Activated CD8-positive, alpha-beta memory T cell treated with anti-CD3 and anti-CD28 coated beads for 24 hours (primary cell): ENCODE measurements at regions not wholly inside any gene's neighbourhood (a gene's known extent, or its start where the extent isn't known, plus 50 kb on each side); places are given as distances from the start of the nearest gene placed in this dataset.
"Not testable (repeated sequence)": the region's sequence is repeated elsewhere in the genome, so short reads cannot be mapped to it uniquely, and the experiment has no call there.

Experiments
- DNase-seq: peaks from one replicate; pipeline ENCODE4 v3.0.0-alpha.2; 2020

DNA sequence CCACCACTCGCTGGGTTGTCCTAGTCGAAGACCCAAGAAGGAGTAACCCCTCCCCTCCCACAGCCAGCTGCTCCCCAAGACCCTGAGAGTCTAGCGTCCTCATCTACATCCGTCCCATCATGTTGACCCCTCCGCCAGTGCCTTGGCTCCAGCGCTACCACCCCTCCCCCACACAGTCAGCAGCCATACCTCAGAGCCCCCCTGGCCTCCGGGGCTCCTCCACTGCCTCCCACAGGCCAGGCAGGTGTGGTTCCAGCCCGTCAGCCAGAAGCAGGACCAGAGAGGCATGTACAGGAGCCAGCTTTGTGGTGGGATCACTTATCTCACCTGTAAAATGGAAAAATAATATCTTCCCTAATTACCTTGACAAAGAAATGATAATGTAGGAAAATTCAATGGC is 51.5 kb upstream of the PHF21B start:
- no peak for DNase-seq

DNA sequence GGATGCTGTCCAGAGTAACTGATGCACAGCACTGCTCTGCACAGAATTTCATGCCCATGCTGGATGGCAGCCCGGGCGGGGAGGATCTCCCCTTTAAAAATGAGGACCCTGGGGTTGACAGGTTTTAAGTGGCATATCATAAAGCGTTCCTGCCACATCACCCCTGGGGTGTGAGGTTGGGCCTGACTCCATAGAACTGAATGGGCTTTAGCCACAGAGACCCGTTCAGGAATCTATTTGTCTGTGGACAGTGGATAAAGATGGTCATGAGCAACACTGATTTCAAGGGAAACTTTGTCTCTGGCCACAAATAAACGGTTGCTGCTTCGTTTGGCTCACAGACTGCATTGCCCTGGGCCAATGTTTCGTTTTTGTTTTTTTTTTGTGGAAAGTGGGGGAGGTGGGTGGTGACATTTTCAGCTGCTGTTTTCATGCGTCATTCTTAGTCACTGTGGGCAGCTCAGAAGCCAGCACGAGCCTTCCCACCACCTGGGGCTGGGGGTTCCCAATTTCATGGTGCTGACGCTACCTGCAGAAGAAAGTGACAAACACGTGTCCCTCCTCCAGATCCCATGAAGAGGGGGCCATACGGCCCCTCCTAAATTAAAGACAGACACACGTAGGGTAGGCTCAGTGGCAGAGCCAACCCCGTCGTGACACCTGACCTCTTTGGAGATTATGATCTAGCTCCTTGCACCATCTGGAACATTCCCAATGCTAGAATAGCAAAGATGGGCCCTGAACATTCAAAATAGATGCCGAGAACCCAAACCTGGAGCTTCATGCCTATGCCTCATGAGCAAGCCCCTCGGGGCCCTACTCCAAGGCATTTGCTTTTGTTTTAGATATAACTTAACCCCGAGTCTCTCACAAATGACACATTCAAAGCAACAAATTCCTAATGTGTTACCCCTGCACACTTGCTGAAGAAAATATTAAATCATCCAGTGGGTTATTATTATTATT is 54.8 kb upstream of the PHF21B start:
- DNase-seq = peak; percentile 77

DNA sequence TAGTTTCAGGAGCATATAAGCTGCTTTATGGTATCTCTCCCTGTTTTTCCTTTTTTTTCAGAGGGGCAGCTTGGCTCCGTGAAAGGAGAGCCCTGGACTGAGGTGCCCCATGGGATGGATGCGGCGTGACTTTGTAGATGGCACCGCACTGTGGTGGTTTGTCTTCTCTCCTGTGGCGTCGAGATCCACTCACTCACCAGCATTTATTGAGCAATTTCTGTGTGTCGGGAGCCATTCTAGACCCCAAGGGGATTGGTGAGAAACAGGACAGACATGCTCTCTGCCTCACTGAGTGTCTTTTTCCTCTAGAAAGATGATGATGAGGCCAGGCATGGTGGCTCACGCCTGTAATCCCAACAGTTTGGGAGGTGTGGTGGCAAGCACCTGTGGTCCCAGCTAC is 55.9 kb upstream of the PHF21B start:
- DNase-seq = no peak

DNA sequence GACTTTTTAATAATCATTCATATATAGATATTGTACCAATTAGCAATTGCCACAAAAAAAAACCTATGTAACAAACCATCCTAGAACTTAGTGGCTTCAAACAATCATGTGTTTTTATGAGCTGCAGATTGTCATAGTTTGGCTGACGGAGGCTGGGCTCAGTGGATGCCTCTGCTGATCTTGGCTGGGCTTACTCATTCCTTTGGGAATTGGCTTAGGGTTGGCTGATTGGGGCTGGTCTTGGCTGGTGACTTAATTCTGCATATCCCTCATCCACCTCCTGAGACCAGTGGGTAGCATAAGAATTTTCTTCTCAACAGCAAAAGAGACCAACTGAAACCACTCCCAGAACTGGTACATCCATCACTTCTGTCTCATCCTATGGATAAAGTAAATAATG is 57.9 kb upstream of the PHF21B start:
- DNase-seq = no peak

DNA sequence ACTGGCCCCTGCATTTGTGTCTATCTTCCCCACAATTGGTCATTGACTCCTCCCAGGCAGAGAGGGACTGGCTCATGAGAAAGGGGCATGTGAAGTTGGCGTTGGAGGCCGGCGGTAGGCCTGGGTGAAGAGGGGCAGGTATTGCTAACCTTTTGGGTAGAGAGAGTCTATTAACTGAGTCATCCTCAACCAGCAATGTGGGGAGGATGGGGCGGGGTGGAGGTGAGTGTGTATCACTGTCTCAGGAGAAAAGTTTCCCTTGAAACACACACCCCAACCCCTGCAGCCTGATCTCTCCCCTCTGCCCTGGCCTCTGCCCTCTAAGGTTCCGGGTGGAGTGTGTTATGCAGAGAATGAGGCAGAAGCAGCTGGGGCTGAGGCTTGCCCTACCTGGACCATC is 60.1 kb upstream of the PHF21B start:
- DNase-seq = no peak

DNA sequence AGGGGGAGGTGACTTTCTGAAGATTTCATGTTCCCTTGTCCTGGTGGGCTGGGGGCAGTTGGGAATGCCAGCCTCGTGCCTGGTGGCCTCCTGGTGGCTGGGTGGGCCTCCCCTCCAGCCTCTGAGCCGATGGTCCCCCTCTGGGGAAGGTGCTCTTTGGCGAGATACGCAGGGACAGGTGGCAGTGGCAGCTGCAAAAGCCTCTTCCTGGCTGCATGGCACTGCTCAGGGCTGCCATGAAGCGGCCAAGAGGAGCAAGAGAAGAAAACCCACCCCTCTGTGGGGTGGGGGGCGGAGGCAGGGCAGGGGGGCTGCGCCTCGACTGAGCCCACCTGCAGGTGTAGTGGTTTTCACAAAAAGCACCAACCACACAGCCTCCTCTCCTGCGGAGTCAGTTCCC is 61.8 kb upstream of the PHF21B start:
- DNase-seq = no peak

DNA sequence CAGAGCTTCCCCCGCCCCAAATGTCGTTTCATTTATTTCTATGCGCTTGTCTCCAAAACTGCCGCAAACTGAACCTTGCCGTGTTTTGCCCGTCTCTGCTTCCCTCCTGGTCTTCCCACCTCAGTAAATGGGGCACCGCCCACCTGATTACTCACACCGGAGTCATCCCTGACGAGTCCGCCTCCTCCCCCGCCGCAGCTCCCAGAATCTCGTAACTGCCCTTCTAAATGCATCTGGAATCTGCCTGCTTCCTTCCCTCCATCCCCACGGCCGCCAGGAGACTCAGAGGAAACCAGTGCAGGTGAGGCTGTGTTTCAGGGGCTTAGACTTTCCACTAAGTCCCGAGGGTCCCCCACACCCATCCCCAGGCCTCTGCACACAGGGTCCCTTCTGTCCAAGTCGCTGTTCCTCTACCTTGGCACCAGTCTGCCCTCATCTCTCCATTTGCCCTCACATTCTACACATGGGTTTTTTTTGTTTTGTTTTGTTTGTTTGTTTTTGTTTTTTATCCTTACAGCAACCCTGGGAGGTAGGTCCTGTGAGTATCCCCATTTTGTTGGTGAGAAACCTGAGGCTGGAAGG is 62.6 kb upstream of the PHF21B start:
- DNase-seq = no peak

DNA sequence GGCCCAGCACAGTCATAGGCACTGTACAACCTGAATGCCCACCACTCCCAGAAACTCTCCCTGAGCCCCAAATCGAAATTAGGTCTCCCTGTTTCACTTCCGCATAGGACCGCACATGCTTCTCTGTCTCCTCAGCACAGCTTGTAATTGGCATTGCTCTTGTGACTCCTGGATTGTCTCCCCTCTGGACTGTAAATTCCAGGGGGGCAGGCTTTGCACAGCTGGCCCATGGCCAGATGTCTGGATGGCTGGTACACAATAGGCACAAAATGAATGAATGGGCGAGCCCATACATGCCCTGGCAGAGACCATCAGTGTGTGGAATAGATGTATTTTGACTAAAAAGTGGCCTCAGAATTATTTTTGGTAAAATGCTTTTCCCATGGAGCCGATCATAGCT is 63.3 kb upstream of the PHF21B start:
- no peak for DNase-seq

DNA sequence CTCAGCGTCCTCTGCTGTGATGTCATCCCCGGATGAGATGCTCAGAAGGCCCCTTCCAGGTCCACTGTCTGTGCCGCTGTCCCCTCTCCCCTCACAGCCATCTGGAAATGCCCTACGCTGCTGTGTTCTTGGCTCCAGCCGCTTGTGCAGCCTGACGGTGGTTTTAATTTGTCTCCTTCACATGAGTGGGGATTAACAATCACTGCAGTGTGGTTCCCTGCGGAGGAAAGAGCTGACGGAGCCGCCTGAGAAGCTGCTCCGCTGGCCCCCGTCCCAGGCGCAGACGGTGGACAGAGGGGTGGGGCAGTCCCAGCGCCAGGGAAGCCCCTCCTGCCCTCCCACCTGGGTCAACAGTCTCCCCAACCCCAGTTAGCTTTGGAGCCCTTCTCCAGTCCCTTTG is 67.5 kb upstream of the PHF21B start:
- no peak for DNase-seq

DNA sequence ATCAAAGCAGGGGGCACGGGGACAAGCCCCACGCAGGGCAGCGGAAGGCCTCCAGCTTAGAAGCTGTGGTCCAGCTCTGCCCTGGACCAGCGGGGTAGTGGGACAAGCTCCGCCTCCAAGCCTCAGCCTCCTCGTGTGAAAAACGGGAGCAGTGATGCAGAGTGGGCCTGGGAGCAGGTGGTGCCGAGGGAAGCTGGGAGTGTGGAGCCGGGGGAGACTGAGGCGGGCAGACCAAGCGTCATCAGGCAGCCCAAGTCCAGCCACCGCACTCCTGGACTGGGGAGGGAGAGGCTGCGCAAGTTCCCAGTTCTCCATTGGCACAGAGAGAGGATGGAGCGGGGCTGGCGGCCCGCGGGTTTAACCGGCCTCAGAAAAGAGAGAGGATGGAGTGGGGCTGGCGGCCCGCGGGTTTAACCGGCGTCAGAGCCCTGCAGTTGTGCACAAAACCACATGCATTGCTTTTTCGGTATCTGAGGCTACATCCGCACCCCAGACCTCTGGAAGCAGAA is 68.1 kb upstream of the PHF21B start:
- DNase-seq = no peak

DNA sequence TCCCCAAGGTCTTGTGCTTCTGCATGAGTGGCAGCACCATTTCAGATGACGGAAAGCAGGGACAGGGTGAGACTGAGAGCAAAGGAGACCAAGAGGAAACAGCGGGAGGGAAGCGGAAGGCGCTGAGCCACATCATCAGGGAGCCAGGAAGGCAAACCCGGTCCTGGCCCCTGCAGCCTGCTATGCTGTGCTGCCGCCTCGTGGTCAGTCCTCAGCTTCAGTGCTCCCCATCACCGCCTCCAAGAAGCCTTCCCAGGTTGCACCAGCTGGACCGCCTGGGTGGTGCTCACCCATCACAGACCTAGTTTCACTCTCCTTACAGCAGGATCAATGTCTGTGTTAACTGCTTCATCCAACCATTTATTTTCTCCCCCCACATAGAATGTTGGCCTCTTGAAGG is 73.0 kb upstream of the PHF21B start:
- DNase-seq = no peak

DNA sequence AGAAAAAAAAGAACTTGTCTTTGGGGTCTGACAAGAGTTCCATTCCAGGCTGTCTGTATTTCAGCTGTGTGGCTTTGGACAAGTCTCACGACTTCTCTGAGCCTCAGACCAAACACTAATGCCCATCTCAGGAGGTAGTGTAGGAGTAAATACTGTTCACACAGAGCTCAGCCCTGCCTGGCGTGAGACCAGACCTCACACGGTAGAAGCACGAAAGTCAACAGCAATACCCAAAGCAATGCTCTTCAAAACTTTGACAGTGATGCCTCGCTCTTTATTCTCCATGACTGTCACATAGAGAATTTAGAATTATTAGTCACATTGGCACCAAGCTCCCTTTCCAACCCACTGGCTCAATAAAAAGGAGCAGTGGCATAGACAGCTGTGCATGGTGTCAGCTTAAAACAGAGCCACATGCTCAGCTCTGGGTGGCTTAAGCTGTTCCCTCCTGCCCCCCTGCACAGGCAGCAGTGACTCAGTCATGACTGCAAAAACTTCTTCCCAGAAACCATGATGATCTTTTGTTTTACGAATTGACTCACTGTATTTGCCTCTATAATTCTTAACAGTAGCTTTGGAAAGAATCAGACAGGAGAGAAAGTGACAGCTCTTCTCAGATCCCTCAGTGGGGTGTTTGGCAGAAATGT is 74.0 kb upstream of the PHF21B start:
- DNase-seq = no peak

DNA sequence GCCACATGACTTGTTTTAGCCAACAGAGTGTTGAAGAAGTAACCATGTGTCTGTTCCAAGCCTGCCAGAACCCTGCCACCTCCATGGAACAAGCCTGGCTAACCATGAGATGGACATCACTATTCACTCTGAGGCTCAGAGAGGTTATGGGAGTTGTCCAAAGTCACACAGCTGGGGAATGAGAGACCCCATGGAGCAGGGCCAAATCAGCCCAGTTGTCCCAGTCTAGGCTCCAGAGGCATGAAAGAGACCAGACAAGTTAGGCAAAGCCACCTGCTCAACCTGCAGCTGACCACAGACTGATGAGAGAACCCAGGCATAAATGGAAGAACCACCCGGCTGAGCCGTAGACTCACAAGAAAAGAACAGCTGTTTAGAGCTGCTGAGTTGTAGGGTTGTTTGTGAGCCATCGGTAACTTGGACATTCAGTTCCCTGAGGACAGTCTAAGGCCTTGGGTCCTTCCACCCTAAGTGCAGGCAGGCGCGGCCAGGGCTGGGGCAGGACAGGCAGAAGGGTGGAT is 74.7 kb upstream of the PHF21B start:
- no peak for DNase-seq

DNA sequence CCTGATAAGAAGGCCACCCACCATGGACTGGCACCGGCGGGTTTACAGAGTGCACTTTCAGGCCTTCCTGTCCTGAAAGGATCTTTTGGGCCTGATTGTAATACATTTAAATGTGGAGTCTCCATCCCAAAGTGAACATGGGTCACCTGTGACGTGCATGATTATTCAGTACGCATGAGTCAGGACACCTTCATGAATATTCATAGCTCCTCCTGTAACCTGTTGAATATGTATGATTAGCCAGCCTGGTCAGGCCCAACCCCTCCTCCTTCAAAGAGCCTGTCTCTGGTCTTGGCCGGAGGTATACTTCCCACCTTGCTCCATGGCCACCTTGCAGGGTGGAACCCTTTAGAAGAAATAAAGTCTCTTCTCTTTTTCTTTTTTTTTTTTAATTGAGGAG is 75.9 kb upstream of the NUP50 start:
- DNase-seq = no peak

DNA sequence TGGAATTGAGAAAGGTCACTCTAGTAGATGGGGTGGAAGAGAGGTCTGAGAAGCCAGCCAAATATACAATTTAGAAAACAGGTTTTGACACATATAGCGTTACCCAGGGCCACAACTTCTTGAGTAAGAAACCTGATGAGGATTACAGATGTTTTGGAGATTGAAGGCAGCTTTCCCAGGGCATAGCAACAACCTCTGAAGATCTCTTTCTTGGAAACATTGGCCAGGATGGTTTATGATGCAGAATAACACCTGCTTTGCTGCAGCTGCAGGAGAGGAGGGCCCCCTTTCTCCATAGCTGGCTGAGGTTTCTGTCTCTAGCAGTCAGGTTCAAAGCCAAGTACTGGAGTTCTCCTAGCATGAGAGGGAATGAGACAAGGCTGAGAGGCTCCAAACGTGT is 75.1 kb upstream of the NUP50 start:
- DNase-seq = no peak

DNA sequence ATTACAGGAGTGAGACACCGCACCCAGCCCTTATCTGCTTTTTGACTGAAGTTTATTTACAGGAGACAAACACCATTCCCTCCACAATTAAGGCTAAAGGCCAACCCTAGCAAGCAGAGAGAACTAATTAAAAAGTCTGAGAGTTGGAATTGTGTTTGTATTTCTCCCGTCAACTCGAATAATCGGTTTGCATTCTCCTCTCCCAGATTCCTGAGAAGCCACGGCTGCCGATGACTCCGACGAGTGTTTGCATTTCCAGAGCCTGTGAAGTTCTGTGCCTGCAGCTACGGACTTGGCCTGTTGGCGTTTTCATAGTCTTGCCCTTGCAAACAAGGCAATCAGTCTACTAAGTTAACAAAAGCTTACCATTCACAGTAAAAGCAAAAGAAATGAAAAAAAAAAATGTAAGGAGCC is 73.2 kb upstream of the NUP50 start:
- DNase-seq = no peak

DNA sequence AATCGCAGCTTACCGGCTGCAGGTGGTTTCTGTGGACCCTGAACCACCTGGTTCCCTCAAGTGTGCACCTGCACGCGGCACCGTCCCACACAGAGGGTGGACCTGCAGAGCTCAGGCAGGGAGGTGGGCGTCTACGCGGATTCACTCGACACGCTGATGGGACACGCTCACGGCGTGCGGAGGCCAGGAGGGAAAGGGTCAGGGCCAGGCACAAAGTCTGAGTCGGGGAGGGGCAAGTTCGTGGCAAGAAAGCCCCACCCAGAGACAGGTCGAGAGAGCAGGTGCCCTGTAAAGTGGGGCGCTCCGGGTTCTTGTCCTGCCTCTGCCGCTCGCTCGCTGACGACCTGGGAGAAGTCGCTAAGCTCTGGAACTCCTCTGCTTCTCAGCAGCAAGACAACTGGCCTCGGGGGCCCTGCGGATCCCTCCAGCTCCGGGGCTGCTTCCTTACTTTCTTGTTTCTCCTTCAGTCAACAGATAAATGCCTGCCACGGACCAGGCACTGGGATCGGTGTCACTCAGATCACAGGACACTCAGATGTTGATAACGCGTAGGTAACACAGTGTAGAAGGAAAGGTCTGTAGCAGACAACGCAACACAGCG is 72.4 kb upstream of the NUP50 start:
- no peak for DNase-seq

DNA sequence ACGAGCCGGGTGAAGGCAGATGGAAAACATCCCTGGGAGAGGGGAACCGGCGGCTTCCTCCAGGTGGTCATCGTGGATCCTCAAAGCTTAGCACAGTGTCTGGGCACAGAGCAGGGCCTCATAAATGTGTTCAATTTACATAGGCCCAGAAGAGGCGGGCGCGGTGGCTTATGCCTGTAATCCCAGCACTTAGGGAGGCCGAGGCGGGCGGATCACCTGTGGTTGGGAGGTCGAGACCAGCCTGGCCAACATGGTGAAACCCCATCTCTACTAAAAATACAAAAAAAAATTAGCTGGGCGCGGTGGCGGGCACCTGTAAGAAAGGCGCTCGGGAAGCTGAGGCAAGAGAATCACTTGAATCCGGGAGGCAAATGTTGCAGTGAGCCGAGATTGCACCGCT is 71.8 kb upstream of the NUP50 start:
- not testable (repeated sequence) for DNase-seq

DNA sequence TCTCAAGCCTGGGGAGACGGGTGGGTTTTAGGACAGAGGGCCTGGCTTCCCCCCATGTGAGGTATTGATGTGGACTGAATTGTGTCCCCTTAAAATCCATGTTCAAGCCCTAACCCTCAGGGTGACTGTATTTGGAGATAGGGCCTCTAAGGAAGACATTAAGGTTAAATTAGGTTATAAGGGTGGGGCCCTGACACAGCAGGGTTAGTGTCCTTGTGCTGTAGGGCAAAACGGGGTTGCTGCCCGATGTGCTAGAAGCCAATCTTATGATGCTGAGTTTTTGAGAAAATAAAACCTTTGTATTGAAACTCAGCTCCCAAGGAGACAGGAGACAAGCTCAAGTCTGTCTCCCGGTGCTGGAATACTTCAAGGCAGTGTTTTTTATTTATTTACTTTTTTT is 71.1 kb upstream of the NUP50 start:
- DNase-seq = no peak

DNA sequence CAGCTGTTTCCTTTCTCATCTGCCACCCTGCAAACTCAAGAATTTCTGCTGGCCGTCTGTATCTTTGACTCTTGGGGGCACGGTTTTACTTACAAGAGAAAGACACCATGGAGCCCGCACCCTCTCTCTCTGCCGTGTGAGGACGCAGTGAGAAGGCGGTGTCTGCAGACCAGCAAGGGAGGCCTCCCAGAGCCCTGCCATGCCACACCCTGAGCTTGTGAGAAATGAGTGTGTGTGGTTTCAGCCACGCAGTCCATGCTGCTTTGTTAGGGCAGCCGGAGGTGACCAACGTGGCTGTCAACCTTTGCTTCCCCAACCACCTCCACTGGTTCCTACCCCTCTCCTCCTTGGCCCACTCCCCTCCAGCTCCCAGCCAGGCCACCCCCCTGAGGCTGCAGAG is 70.1 kb upstream of the NUP50 start:
- no peak for DNase-seq

DNA sequence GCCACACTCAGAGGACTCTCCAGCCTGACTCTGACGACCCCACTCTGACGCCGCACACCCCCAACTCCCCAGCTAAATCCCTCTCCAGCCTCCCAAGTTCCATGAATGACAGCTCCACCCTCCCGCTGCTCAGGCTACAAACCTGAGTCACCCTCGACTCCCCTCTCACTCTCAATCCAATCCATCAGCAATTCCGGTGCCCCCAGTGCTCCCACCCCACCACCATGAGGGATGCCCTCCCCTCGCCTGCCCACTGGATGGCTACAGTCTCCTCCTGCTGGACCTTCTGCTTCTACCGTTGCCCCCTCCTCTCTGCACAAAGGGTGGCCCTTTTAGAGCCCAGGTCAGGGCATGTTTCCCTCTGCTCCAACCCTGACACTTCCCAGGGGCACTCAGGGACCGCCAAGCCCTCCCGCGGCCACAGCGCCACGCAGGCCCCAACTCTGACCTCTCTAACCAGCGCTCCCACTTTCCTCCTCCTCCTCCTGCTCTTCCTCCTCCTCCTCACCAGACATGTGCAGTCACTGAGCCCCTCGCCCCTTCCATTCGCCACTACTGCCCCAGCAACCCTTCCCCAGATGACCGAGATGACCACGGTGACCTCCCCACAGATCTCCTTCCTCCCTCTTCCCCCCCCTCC is 69.5 kb upstream of the NUP50 start:
- DNase-seq = no peak

DNA sequence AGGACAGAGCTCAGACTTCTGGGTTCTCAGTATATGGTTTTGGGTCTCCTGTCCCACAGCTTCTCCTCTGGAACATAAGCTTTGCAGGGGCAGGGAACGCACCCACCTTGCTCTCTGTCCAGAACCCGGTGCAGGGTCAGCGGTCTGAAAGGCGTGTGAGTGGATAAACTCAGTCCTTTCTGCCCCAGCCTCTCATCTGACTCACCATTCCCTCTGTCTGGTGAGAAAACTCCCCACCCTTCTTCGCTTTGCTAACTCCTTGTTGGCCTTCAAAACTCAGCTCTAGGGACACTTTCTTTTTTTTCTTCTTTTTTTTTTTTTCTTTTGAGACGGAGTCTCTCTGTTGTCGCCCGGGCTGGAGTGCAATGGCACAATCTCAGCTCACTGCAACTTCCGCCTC is 68.9 kb upstream of the NUP50 start:
- no peak for DNase-seq
